ENCODE measurements at regions not wholly inside any gene's neighbourhood (a gene's known extent, or its start where the extent isn't known, plus 50 kb on each side); places are given as distances from the start of the nearest gene placed in this dataset.

GRCh38 chr14:104305511-104306449, 167.4 kb downstream of the KIF26A start:
- Histone ChIP-seq H4K20me1 (ENCODE audit: insufficient read depth, low read length) (no peaks in the 10 kb centered on the region), H3K36me3 (replicated peaks in 1 of 2; ENCODE audit: control insufficient read depth in 1 of 2, insufficient read depth in 2 of 2, low read length in 2 of 2) (no peaks in the 10 kb centered on the region), H3K27ac (ENCODE audit: low read depth in 1 of 2, low read length in 2 of 2) (no peak overlapping the region), H3K9me3 (replicated peaks in 1 of 2; ENCODE audit: control insufficient read depth in 1 of 2, insufficient read depth in 1 of 2, low read length in 2 of 2) (peaks cover 13 to 43% of the 10 kb centered on the region in 2 donors), H3K79me2 (ENCODE audit: insufficient read depth, low read length) (no peaks in the 10 kb centered on the region), H2AFZ (ENCODE audit: insufficient read depth, low read depth, low read length, poor library complexity, severe bottlenecking) (no peak overlapping the region), H3K4me3 (replicated peaks in 1 of 3; ENCODE audit: low read depth in 2 of 3, low read length in 3 of 3) (no peak overlapping the region), H3K4me1 (ENCODE audit: control insufficient read depth in 1 of 2, insufficient read depth in 2 of 2, low read length in 2 of 2) (no peaks in the 10 kb centered on the region), H3K27me3 (ENCODE audit: control insufficient read depth in 2 of 2, insufficient read depth in 2 of 2, low read length in 2 of 2) (no peaks in the 10 kb centered on the region), H3K4me2 (replicated peaks; ENCODE audit: extremely low read depth, low read length, poor library complexity, severe bottlenecking) (no peak overlapping the region), H3K9ac (ENCODE audit: insufficient read depth, low read length, poor library complexity, severe bottlenecking) (no peak overlapping the region)
- no peaks in the 10 kb centered on the region for H3K4me1 Mint-ChIP-seq
- H3K4me3 Mint-ChIP-seq, result no peak overlapping the region
- no peak for DNase-seq
- intact Hi-C loops (cut with micrococcal nuclease), result no loop called here
- H3K9me3 Mint-ChIP-seq, result peaks cover 4 to 24% (median 17%) of the 10 kb centered on the region in 7 donors
- no peak for TF ChIP-seq CTCF (IDR thresholded peaks at IDR 0.05)
- no peak overlapping the region for H3K27ac Mint-ChIP-seq
- 87% methylated on average over 29 of the region's 29 CpGs for WGBS (ENCODE audit: insufficient coverage)
- H3K27me3 Mint-ChIP-seq (ENCODE audit: low read depth in 3 of 3), result peaks cover 0 to 3% (median 2%) of the 10 kb centered on the region in 3 donors
- no peaks in the 10 kb centered on the region for H3K36me3 Mint-ChIP-seq

- Histone ChIP-seq H2AFZ (ENCODE audit: insufficient read depth, low read depth, low read length, poor library complexity, severe bottlenecking) (no peak overlapping the region), H3K79me2 (ENCODE audit: insufficient read depth, low read length) (no peaks in the 10 kb centered on the region), H3K9me3 (replicated peaks in 1 of 2; ENCODE audit: control insufficient read depth in 1 of 2, insufficient read depth in 1 of 2, low read length in 2 of 2) (peaks cover 9 to 38% of the 10 kb centered on the region in 2 donors), H3K4me2 (replicated peaks; ENCODE audit: extremely low read depth, low read length, poor library complexity, severe bottlenecking) (no peak overlapping the region), H3K4me3 (replicated peaks in 1 of 3; ENCODE audit: low read depth in 2 of 3, low read length in 3 of 3) (no peak overlapping the region), H3K4me1 (ENCODE audit: control insufficient read depth in 1 of 2, insufficient read depth in 2 of 2, low read length in 2 of 2) (no peaks in the 10 kb centered on the region), H4K20me1 (ENCODE audit: insufficient read depth, low read length) (no peaks in the 10 kb centered on the region), H3K27ac (ENCODE audit: low read depth in 1 of 2, low read length in 2 of 2) (no peak overlapping the region), H3K36me3 (replicated peaks in 1 of 2; ENCODE audit: control insufficient read depth in 1 of 2, insufficient read depth in 2 of 2, low read length in 2 of 2) (no peaks in the 10 kb centered on the region), H3K9ac (ENCODE audit: insufficient read depth, low read length, poor library complexity, severe bottlenecking) (no peak overlapping the region), H3K27me3 (ENCODE audit: control insufficient read depth in 2 of 2, insufficient read depth in 2 of 2, low read length in 2 of 2) (no peaks in the 10 kb centered on the region)
- TF ChIP-seq CTCF (IDR thresholded peaks at IDR 0.05), result no peak
- Mint-ChIP-seq H3K4me1 (no peaks in the 10 kb centered on the region), H3K27me3 (ENCODE audit: low read depth in 3 of 3) (peaks cover 0 to 3% (median 2%) of the 10 kb centered on the region in 3 donors), H3K36me3 (no peaks in the 10 kb centered on the region), H3K4me3 (no peak overlapping the region), H3K27ac (no peak overlapping the region), H3K9me3 (peaks cover 3 to 23% (median 12%) of the 10 kb centered on the region in 7 donors)
- intact Hi-C loops (cut with micrococcal nuclease), result no loop called here
- DNase-seq, result no peak
- 79% methylated on average over 12 of the region's 17 CpGs for WGBS (ENCODE audit: insufficient coverage)
Measured at GRCh38 chr14:104306450-104307040, 168.2 kb downstream of the KIF26A start.

All from CD14-positive monocyte (primary cell).